A673 (cell line): ENCODE measurements at regions not wholly inside any gene's neighbourhood (a gene's known extent, or its start where the extent isn't known, plus 50 kb on each side); places are given as distances from the start of the nearest gene placed in this dataset.
"Not testable (repeated sequence)": the region's sequence is repeated elsewhere in the genome, so short reads cannot be mapped to it uniquely, and the experiment has no call there.

Experiments used
- BruUV-seq: library from RNA; stranded (reverse); fragments of 400-500 nt; replicated peaks from 2 replicates; lab custom pipeline; 2021; lab: Mats Ljungman, UMichigan
- CTCF ChIA-PET: fragments of 300-600 bp; sonication (Branson Sonifier 250); formaldehyde crosslinking; loops from one replicate; lab custom pipeline; 2022; ENCODE audit warnings: antibody characterized with exemption; lab: Charles Lee
- POLR2A ChIA-PET: fragments of 300-600 bp; sonication (Branson Sonifier 250); formaldehyde crosslinking; loops from one replicate; lab custom pipeline; 2022; ENCODE audit warnings: antibody characterized with exemption; ENCODE audit not compliant: low non-redundant PET; lab: Charles Lee
- DNase-seq: peaks from one replicate; pipeline ENCODE4 v3.0.0-alpha.2; 2015; ENCODE audit warnings: low spot score
- H3K27ac ChIP-seq: fragments of 200-600 bp; sonication (generic); 2 replicates; pipeline ENCODE4 v1.5.1; 2016; ENCODE audit warnings: mixed run types, low read depth, mild to moderate bottlenecking, mixed read lengths, antibody characterized with exemption, low read length; ENCODE audit not compliant: poor library complexity, severe bottlenecking
- H3K27me3 ChIP-seq: fragments of 200-600 bp; sonication (generic); replicated peaks from 2 replicates; pipeline ENCODE4 v1.6.1; 2017; ENCODE audit warnings: mixed run types, low read depth, mild to moderate bottlenecking, mixed read lengths, antibody characterized with exemption, low read length; ENCODE audit not compliant: insufficient read depth, poor library complexity
- H3K36me3 ChIP-seq: fragments of 200-600 bp; sonication (generic); 2 replicates; pipeline ENCODE4 v1.6.1; 2016; ENCODE audit warnings: mixed run types, mild to moderate bottlenecking, mixed read lengths, antibody characterized with exemption, low read length; ENCODE audit not compliant: insufficient read depth, poor library complexity, severe bottlenecking
- H3K4me1 ChIP-seq: fragments of 200-600 bp; sonication (generic); 2 replicates; pipeline ENCODE4 v1.6.1; 2017; ENCODE audit warnings: mixed run types, mild to moderate bottlenecking, mixed read lengths, antibody characterized with exemption, low read length; ENCODE audit not compliant: insufficient read depth, poor library complexity, severe bottlenecking
- H3K4me3 ChIP-seq: fragments of 200-600 bp; sonication (generic); 2 replicates; pipeline ENCODE4 v1.5.1; 2016; ENCODE audit warnings: low read depth, mixed run types, mild to moderate bottlenecking, mixed read lengths, low read length; ENCODE audit not compliant: poor library complexity, severe bottlenecking
- H3K9me3 ChIP-seq: fragments of 200-600 bp; sonication (generic); 2 replicates; pipeline ENCODE4 v1.6.1; 2016; ENCODE audit warnings: mixed run types, low read depth, mild to moderate bottlenecking, mixed read lengths, antibody characterized with exemption, low read length; ENCODE audit not compliant: poor library complexity, severe bottlenecking
- EZH2 ChIP-seq: fragments of 200-600 bp; sonication (generic); IDR thresholded peaks from 2 replicates; pipeline ENCODE4 v1.6.1; 2017; ENCODE audit warnings: borderline replicate concordance, low read depth, mild to moderate bottlenecking, mixed read lengths, antibody characterized with exemption, low read length; ENCODE audit not compliant: poor library complexity, severe bottlenecking
- intact Hi-C: fragments of 100-400 bp; cut with micrococcal nuclease; formaldehyde crosslinking; loops from one replicate; pipeline ENCODE4 v1.10.0; 2022; ENCODE audit not compliant: unreplicated experiment
- TF ChIP-seq, protein P1 (sequence below): fragments of 300-800, 200-600 bp; sonication (generic); conservative IDR thresholded peaks from 2 replicates; pipeline ENCODE4 v1.5.1; 2017; ENCODE audit warnings: low read depth, mild to moderate bottlenecking, antibody characterized with exemption, low read length, moderate library complexity, mixed read lengths

DNA sequence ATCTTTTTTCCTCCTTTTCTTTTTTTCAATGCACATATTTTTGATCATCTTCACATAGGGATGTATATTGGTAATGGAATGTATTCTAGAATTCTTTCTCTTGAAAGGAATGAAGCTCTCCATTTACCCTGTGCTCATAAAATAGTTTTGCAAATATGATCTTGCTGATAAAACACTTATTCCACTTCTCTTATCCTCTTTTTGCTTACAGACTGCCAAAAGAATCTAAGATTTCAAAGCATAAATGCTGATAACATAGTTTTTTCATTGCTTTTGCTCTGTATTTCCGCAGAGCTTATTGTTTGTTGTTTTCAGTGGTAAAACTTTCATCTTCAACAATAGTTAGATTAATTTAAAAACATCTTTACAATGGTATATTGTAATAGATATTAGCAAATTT, 350.5 kb downstream of the PAX1 start:
- H3K9me3 ChIP-seq: no peaks in the 10 kb centered on the region
- intact Hi-C loops: no loop called here
- no peak overlapping the region for H3K27ac ChIP-seq
- POLR2A ChIA-PET: no interaction called here
- BruUV-seq: no TSS peak
- DNase-seq: no peak
- no peaks in the 10 kb centered on the region for H3K36me3 ChIP-seq
- peaks cover 11% of the 10 kb centered on the region for H3K27me3 ChIP-seq
- H3K4me1 ChIP-seq: no peaks in the 10 kb centered on the region
- H3K4me3 ChIP-seq: no peak overlapping the region
- no peak for TF ChIP-seq EZH2
- TF ChIP-seq, protein P1, sequence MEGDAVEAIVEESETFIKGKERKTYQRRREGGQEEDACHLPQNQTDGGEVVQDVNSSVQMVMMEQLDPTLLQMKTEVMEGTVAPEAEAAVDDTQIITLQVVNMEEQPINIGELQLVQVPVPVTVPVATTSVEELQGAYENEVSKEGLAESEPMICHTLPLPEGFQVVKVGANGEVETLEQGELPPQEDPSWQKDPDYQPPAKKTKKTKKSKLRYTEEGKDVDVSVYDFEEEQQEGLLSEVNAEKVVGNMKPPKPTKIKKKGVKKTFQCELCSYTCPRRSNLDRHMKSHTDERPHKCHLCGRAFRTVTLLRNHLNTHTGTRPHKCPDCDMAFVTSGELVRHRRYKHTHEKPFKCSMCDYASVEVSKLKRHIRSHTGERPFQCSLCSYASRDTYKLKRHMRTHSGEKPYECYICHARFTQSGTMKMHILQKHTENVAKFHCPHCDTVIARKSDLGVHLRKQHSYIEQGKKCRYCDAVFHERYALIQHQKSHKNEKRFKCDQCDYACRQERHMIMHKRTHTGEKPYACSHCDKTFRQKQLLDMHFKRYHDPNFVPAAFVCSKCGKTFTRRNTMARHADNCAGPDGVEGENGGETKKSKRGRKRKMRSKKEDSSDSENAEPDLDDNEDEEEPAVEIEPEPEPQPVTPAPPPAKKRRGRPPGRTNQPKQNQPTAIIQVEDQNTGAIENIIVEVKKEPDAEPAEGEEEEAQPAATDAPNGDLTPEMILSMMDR: no peak
- CTCF ChIA-PET: no interaction called here

DNA sequence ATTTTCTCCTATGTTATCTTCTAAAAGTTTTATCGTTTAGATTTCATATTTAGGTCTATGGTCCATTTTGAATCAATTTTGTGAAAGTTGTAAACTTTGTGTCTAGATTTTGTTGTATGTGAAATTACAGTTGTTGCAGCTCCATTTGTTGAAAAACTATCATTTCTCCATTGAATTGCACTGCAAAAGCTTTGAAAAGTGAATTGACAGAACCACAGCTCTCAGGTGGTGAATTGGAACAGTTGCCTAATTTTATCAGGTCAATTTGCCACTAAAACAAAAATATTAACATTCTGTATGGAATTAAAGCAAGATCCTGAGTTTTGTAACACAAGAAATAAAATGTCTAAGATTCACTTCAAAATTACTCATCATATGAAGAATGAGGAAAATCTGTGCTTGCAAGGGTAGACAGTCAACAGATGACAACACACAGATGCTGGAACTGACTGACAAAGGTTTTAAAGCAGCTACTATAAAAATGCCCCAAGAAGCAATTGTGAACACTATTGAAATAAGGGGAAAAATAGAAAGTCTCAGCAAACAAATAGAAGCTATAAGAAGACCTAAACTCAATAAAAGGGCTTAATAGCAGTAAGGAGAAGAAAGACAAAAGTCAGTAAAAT, 346.7 kb downstream of the PAX1 start:
- CTCF ChIA-PET: no interaction called here

DNA sequence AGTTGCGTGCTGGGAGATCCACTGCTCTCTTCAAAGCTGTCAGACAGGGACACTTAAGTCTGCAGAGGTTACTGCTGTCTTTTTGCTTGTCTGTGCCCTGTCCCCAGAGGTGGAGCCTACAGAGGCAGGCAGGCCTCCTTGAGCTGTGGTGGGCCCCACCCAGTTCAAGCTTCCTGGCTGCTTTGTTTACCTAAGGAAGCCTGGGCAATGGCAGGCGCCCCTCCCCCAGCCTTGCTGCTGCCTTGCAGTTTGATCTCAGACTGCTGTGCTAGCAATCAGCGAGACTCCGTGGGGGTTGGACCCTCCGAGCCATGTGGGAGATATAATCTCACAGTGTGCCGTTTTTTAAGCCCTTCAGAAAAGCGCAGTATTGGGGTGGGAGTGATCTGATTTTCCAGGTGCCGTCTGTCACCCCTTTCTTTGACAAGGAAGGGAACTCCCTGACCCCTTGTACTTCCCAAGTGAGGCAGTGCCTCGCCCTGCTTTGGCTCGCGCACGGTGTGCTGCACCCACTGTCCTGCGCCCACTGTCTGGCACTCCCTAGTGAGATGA, 340.6 kb downstream of the PAX1 start:
- intact Hi-C loops, CTCF ChIA-PET, H3K4me3 ChIP-seq, H3K27me3 ChIP-seq, BruUV-seq, H3K9me3 ChIP-seq, POLR2A ChIA-PET, DNase-seq, H3K27ac ChIP-seq, H3K4me1 ChIP-seq, H3K36me3 ChIP-seq: not testable (repeated sequence)

More for the DNA sequence above, 346.7 kb downstream of the PAX1 start:
- Histone ChIP-seq H3K36me3 (no peaks in the 10 kb centered on the region), H3K9me3 (no peaks in the 10 kb centered on the region), H3K27ac (no peak overlapping the region), H3K4me3 (no peak overlapping the region), H3K27me3 (peaks cover 8% of the 10 kb centered on the region), H3K4me1 (no peaks in the 10 kb centered on the region)
- DNase-seq: no peak
- POLR2A ChIA-PET: no interaction called here
- BruUV-seq: no TSS peak
- TF ChIP-seq, protein P1: no peak
- TF ChIP-seq EZH2: no peak
- intact Hi-C loops: no loop called here

DNA sequence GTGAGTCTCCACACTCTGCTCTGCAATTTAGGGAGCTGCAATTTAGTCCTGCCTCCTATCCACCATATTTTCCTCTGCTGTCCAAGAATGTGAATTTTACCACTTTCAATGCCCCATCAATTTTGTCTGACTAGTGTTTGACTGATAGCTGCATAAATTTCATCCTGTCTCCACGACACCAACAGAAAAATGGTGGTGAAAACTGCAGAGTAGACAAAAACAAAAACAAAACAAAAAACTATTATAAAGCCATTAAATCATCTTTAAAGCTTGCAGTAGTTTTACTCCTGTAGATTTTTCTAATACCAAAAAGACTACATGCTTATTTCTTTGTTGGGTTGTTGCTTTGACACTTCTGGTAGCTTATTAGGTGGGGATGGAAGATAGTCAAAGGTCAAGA, 322.0 kb downstream of the PAX1 start:
- POLR2A ChIA-PET: no interaction called here
- Histone ChIP-seq H3K27ac (no peak overlapping the region), H3K4me3 (no peak overlapping the region), H3K9me3 (peaks cover 8% of the 10 kb centered on the region), H3K4me1 (no peaks in the 10 kb centered on the region), H3K27me3 (no peaks in the 10 kb centered on the region), H3K36me3 (no peaks in the 10 kb centered on the region)
- BruUV-seq: no TSS peak
- no peak for DNase-seq
- CTCF ChIA-PET: no interaction called here
- intact Hi-C loops: no loop called here
- TF ChIP-seq, protein P1: no peak
- no peak for TF ChIP-seq EZH2
